Left renal pelvis (tissue), 4 donors: ENCODE measurements at regions not wholly inside any gene's neighbourhood (a gene's known extent, or its start where the extent isn't known, plus 50 kb on each side); places are given as distances from the start of the nearest gene placed in this dataset.

Experiments used
- DNase-seq, 4 donors: peaks; one replicate each; pipeline ENCODE4 v3.0.0-alpha.2; 2013; ENCODE audit warnings: low read depth in 4 of 4, low spot score in 3 of 4

DNA sequence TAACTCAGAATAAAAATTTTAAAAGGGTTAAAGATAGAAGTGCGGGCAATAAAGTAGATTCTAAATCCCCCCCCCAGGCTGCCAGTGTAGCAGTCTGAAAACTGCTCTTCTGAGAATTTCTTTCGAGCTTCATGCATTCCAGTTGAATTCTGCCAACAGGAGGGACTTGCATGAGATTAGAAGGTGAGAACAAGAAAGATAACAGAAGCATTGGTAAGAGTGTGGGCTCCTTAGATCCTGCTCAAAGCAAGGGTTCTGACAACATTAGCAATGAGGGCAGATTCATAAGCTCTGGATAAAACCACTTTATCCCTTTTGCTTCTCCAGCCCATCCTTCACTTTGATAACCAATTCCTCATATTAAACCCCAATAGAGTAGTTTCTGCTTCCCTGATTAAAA lies 235.9 kb upstream of the CDH6 start:
- DNase-seq, result no peak

DNA sequence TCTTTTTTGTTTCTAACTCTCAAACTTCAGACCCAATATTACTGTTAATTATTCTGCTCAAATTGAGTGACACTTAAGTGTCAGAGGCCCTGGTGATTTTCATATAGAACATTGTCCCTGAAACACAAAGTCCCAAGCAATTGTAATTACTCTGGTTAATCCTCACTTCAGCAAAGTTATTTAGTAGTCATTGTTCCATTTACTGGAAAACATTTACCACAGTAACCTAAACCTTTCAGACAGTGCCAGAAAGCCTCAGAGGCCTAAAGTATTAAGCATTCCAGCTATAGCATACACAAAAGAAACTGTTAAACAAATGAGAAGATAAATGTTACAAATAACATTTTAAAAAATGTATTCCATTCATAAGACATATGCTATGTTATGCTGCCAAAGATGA lies 237.2 kb upstream of the CDH6 start:
- DNase-seq, result no peak

DNA sequence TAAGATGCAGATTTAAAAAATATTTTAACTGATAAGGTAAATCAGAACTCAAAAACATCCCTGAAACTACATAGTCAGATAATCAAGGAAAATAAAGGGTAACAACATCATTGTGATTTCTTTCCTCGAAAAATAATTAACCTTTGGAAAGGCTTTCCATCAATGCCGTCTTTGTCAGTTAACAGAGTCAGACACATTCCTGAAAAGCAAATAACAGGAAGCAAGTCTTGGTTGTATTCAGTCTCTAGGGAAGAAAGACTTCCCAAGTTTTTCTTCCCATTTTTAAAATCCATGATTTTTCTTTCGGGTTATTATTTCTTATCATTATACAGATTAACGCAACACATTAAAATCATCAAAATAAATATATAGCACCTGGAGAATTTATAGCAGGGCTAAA lies 256.4 kb upstream of the CDH6 start:
- DNase-seq, result no peak

DNA sequence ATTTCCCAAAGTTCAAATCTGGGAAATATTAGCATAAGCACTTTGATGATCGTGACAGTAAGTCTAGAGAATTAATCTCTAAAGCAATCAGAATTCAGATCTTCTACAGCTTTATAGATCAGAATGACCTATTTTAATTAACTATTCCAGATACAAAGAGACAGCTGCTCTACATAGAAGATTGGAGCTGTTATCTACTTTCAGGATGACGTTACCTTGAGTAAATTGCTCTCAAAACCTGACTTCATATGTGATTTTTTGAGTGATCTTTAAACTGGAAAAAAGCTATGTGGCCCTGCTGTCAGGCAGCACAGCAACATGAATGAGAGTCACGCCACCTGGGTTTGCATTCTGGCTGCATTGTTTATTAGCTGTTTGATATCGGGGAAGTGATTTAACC lies 259.9 kb upstream of the CDH6 start:
- DNase-seq, result no peak

DNA sequence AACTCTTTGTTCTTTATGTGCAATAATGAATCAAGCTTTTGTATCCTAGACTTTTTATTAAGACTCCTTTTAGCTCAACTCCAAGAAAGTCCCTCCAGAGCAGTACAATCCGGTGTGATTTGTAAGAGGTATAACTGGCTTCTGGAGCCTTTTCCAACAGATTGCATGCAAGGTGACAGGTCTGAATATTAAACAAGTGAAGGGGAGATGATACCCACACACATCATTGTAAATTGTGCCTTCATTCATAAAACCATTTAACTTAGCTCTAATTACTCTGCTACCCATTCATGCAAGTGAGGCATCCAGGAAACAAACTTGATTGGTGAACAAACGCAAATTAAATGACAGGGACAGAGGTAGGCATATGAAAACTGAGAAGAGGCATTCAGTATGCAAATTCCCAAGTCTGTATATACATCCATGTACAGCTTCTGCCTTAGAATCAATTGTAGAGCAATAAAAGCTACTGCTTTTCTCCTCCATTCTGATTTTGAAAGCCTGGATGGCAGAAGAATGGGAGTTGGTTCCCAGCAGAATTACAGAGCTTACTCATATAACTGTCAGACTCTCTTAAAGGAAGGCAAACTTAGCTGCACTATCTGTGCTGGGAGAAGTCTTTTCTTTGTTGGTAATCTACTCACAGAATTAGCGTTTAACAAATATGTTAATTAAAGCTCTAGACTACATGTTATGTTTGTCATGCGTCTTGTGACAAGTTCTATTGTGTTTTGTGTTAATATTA lies 261.0 kb upstream of the CDH6 start:
- no peak for DNase-seq

DNA sequence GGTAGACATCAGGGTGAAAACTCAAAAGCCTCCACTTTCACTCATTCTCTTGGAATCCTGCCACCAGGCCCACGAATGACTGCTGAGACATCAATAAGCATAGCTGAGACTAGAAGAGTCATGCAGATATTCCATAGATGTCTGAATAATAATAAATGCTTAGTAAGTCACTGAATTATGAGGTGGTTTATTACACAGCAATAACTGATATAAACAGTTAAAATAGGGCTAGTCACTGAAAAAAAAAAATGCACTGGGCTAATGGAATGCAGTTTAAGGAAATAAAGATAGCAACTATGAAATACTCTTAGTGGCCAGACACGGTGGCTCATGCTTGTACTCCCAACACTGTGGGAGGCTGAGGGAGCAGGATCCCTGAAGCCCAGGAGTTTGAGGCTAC lies 262.8 kb upstream of the CDH6 start:
- no peak for DNase-seq

DNA sequence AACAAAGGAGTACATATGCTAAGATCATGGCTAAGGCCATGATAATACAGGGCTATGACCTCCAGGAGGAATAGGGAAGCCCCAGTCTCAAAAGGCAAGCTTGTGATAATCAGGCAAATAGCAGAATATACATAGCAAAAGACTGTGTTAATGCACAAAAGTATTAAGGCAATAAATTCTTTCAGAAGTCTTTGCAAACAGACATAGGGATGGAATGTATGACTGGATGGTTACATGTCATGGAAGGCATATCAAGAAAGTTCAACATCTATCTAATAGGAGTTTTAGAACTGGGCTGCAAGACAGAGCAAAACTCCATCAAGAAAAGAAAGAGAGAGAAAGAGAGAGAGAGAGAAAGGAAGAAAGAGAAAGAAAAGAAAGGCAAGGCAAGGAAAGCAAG lies 264.5 kb upstream of the CDH6 start:
- DNase-seq, result no peak

DNA sequence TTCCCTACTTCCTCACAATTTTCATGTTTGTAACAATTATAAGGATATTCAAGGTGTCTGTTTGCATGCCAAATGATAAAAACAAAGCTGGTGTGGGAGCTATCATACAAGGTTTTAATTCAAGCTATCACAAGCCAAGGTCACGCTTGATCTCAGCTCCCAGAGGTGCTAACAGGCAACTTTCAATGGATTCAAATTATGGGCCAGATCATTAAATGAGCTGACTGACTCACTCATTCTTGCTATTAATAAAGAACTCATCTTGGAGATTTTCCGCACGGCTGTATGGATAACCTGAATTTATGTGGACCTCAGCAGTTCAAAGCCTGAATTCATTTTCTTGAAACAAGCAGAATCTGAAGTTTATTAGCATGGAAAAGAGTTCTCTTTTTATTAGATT lies 267.3 kb upstream of the CDH6 start:
- DNase-seq, result no peak

DNA sequence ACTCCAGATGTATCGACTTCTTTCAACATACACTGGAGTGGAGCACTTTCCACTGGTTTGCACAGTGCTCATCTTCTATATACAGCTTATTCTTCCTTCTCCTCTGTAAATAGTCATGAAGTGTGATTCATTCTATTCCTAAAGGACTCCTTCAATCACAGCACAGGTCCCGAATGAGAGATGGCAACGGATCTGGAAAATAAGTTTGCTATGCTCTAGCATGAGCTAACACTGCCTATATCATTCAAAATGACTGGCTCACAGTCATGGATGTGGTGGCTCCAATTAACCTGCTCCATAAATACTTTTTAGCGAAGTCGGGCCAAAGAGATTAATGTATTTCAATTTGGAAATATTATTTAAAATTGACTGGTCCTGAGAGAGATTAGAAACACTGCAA lies 272.1 kb upstream of the CDH6 start:
- no peak for DNase-seq

DNA sequence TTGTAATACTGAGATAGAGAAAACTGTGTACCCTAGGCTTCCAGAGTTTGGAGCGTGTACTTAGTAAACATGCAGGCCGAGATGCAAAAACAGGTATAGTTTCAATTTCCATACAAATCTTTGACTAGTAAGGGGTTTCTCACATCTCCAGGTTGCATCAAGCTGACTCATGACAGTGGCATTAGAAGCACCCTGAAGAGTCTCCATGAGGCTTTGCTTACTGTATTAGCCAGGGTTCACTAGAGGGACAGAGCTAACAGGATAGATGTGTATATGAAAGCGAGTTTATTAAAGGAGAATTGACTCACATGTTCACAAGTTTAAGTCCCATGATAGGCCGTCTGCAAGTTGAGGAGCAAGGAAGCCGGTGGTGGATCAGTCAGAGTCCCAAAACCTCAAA lies 275.3 kb upstream of the CDH6 start:
- no peak for DNase-seq

DNA sequence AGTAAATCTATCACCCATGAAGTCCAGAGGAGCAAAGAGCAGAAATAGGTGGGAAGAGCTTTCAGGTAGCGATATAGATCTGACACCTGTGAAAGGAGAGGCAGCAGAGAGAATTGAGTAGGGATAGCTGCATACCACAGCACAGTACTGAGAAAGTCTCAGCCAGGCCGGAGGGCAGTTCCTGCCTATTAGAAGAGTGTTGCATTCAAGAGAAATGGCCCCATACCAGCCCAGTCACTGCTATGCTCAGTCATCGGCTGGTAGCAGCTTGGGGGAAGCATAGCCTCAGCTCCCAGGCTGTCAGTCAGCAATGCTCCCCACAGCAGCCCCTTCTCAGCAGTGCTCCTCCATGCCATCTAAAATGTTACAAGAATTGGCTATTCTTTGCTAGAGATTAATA lies 285.1 kb upstream of the CDH6 start:
- DNase-seq, result no peak

DNA sequence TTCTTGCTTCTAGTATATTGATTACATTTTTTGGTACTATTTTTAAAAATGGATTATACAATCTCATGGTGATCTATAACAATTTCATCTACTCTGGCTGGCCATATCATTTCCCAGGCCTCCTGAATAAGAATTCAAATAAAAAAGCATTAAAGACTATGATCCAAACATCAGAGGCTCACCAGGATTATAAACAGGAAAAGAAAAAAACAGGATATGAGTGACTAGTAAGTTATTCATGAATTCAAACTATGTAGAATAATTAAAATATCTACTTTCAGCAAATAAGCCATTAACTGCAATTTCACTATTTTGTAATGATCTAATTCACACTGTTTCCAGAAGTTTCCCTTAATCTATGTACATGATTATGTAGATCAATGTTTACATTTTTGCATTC lies 293.1 kb upstream of the CDH6 start:
- DNase-seq, result no peak

DNA sequence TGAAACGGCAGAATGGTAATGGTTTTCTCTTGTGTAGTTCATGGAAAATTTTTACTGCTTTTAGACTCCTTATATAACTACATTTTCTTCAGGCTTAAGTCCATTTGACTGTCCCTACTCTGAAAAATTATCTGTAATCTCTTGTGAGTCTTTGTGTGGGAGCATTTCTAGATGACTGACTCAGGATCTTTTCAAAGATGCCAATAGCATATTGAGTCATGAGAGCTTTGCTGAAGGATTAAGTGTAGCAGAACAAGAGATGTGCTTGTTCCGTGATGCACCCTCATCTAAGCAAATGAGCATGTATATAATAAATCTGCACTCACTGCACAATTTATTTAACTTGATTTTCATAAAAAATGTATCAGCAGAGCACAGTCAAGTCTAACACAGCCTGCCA lies 298.7 kb upstream of the CDH6 start:
- no peak for DNase-seq

DNA sequence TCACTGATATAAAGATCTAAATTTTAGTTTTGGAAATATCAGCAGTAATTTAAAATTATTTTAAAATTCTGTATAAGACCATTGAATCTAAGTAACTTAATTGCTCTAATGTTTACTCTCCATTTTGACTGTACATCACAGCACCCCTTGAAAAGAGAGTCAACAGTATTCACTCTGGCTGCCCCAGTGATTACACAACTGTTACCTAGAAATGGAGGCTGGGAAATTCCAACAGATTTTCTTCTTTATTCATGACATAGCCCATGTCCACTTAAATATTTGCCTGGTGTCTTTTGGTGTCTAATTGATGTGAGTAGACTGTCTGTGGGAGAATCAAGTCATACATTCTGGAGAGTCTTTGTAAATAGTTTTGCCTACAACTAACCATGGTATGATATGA lies 301.8 kb upstream of the CDH6 start:
- DNase-seq, result no peak

DNA sequence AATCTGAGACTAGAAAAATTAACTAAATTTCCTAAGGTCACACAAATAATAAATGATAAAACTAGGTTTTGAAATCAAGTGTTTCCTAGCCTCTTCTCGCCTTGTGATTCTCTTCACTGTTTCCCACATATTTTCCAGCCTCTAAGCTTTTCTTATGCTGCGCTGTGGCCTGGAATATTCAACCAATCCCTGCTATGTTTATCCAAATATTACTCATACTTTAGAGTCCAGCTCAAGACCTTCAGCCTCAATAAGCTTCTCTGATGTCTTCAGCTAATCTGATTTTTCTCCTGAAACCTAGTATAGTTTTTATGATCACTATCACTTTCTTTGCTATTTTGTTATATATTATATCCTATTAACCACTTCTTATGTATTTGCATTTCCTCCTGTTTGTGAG lies 303.1 kb upstream of the CDH6 start:
- DNase-seq, result no peak

DNA sequence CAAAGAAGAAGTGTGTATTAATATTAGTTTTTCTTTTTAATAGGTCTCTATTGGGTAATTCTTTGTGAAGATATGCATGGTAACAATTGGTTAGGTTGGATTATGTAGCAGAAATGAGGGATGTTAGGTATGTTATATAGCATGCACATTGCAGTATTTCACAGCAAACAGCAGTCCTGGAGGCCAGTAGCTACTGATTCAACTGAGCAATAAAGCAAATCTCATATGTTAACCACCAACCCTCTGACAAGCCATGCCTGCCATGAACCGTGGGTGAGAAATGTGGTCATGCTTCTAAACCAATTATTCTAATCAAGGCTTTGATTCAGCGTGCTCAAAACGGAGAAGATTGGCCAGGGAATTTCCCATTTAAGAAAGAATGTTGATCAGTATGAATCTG lies 313.0 kb upstream of the CDH6 start:
- no peak for DNase-seq

DNA sequence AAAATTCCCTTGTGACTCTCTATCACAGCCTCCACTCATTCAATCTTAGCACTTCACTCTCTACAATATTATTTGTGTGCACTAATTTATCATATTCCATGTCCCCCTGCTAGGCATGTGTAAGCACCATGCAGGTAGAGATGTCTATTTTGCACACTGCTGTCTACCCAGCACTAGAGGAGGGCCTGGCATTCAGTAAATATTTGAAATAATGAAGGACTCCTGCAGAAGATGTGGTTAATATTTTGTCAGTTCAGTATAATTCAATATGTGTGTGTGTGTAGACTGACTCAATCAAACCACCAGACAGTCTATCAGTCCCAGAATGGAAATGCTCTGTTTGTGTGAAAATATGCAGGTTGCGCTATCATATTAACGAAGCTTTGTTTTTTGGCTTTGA lies 313.6 kb upstream of the CDH6 start:
- DNase-seq, result no peak

DNA sequence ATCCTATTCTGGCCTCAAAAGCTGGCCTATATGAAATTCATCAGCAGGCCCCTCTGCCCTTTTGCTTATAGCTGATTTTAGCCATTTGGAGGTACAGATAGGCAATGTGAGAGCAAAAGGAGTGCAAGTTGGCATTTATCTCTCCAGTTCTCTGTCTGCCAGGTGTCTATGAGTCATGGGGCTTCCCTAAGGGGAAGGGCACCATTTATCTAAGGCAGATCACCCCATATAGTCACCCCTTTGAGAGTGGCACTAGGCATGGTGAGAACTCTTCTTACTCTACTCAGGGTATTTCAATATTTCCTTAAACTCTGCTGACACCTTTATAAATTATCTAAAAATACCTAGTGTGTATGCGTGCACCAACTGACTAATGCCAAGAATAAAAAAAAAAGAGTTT lies 314.7 kb upstream of the CDH6 start:
- DNase-seq, result no peak

DNA sequence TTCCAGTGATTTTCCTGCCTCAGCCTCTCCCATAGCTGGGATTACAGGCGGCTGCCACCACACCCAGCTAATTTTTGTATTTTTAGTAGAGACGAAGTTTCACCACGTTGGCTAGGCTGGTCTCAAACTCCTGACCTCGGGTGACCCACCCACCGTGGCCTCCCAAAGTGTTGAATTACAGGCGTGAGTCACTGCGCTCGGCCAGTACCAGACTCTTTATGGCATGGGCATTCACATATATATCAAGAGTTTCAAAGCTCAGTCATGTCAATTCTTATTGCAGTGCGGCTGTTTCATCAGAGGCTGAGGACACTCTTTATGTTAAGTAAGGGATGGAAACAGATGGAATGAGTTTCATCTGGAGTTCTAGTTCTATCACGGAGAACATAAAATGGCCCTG lies 315.2 kb upstream of the CDH6 start:
- DNase-seq, result no peak

DNA sequence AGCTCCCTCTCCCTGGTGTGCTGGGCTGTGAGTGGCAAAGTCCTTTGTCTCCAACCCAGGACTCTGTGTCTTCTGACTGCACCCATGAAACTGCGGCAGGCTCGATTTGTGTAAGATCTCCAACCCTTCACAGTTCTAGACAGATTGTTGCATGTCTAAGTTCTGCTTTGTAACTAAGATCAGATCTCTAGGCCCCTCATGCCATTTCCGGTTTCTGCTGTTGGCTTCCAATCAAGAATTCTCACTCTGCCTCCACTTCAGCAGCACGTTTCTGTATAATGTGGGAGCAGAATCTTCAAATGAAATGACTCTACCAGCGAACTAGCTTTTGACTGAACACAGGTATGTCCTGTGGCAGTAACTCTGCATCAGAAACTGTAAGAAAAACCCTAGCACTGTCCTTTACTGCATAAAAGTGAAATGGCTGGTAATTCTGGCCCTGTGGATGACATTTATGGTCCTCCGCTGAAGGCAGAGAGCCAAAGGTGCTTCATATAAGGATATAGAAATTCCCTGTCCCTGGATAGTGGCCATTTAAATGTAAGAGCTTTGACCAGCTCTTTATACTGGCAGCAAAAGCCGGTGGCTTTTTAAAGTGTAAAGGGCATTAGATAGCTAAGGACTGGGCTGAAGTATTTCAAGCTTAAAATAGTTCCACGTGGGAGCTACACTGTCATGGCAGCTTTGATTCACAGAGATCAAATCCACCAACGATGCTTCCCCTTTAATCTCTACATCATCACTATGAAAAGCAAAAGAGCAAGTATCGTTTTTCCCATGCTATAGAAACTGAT lies 319.0 kb upstream of the CDH6 start:
- no peak for DNase-seq

DNA sequence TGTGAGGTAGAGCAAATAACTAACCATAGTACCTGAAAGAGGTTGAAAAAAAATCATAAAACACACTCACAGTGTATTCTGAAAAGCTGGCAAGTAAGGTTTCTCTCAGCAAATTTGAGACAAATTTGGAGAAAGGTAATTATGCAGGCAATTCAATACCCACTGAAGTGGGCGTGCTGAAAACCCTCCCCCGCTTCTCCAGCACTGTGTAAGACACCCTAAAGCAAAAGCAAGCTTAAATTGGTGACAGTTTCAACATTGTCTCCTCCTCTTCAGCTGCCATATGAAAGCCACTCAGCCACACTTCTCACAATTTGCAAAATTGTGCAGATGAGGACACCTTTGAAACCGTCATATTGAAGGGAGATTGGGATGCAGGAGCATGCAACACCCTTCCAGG lies 322.3 kb upstream of the CDH6 start:
- DNase-seq, result no peak

DNA sequence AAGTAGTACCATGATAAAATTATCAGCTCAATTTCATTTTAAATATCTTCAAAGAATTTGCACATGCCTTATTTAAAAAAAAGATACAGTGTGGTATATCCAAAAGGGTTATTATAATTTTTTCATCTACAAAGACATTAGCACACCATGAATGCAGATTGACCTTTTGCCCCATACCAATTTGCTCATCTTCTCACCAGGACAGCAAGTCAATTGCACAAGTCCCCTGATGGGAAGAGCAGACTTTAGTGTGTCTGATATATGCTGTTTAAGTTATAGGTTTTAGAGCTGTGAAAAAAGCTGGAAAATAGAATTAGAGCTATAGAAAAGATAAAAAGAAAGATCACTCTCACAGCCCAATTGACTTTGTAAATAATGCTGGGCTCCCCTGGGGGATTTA lies 325.8 kb upstream of the CDH6 start:
- no peak for DNase-seq

DNA sequence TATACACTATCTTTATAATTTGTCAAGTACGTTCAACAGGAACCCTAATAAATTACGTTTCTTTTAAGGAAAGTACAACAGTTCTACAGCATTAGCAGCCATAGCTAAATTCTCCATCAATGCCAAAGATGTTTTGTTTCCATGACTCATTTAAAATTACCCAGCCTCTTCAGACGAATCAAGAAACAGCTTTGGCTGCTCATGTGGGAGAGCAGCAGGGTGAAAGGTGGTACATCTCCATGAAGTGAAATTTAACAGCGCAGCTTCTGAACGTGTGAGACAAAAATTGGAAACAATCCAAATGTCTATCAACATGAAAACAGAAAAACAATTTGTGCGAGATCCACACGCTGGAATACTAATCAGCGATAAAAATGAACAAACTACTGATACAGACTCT lies 327.3 kb upstream of the CDH6 start:
- DNase-seq, result no peak
